Neural progenitor cell (in vitro differentiated cells): ENCODE measurements at regions not wholly inside any gene's neighbourhood (a gene's known extent, or its start where the extent isn't known, plus 50 kb on each side); places are given as distances from the start of the nearest gene placed in this dataset.

Source experiments
- CTCF ChIP-seq: fragments of 200-600 bp; sonication (generic); IDR thresholded peaks from 2 replicates; pipeline ENCODE4 v1.5.1; 2017; ENCODE audit warnings: antibody characterized with exemption, mild to moderate bottlenecking
- EZH2 ChIP-seq: fragments of 200-600 bp; sonication (generic); IDR thresholded peaks from 2 replicates; pipeline ENCODE4 v1.6.1; 2017; ENCODE audit warnings: antibody characterized with exemption, mild to moderate bottlenecking, moderate library complexity

DNA sequence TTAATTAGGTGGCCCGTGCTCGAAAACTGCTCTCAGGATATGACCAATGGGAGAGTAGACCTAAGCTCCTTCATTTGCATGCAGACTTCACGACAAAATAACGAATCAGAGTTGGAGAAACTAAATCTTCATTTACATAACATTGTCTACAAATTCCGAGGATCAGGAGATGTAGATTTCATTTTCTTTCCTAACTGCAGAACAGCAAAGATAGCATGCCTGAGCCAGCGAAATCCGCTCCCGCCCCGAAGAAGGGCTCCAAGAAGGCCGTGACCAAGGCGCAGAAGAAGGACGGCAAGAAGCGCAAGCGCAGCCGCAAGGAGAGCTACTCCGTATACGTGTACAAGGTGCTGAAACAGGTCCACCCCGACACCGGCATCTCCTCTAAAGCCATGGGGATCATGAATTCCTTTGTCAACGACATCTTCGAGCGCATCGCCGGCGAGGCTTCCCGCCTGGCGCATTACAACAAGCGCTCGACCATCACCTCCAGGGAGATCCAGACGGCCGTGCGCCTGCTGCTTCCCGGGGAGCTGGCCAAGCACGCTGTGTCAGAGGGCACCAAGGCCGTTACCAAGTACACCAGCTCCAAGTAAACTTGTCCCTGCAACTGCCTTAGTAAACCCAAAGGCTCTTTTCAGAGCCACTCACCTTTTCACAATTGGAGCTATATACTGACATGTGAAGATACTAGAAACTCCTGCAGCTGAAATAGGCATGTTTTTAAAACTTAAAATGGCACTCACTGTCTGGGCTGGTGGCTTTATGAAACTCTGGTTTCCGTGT, 96.5 kb downstream of the HFE start:
- TF ChIP-seq EZH2 (no peak), CTCF (no peak)
